ENCODE measurements at regions not wholly inside any gene's neighbourhood (a gene's known extent, or its start where the extent isn't known, plus 50 kb on each side); places are given as distances from the start of the nearest gene placed in this dataset.
"Not testable (repeated sequence)": the region's sequence is repeated elsewhere in the genome, so short reads cannot be mapped to it uniquely, and the experiment has no call there.

DNA sequence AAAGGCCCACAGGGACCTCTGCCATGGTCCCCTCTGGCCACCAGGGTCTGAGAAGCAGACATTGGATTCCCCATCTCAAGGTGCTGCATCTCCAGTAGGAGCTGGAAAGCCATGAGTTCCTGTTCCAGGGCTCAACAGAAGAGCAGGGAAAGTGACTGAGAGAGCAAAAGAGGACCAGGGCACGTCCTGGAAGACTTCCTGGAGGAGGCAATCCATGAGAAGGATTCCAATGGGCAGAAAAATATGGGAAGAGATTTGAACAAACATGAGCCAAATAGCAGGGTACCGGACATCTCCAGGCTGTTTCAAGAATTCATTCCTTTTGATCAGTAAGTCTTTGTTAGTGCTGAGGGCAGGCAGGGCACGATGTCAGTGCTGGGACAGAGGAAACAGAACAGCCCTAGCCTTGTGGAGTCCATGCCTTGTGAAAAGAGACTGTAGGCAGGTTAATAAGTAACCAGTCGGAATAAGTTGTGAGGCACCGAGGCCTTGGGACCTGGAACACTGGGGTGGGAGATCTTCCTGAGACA, 72.8 kb upstream of the TWIST2 start:
- H3K9ac ChIP-seq (ENCODE audit: insufficient read depth in 1 of 2, low read length in 2 of 2): no peak overlapping the region
- ATAC-seq (ENCODE audit: insufficient read depth, low FRiP score) (no peak), DNase-seq (no peak)
- peaks cover 0 to 25% (median 6%) of the 10 kb centered on the region in 3 donors for H3K27me3 ChIP-seq (ENCODE audit: control insufficient read depth in 3 of 3, insufficient read depth in 3 of 3, low read length in 2 of 3)
- no peak overlapping the region for H3K27ac ChIP-seq (ENCODE audit: low read depth in 1 of 2, low read length in 1 of 2)
- H3K4me3 ChIP-seq: no peak overlapping the region
- peaks cover 0 to 30% (median 9%) of the 10 kb centered on the region in 5 donors for H3K4me1 ChIP-seq (ENCODE audit: control insufficient read depth in 5 of 5, insufficient read depth in 5 of 5, low read length in 5 of 5)
- no peaks in the 10 kb centered on the region for H3K36me3 ChIP-seq (ENCODE audit: control insufficient read depth in 4 of 4, insufficient read depth in 4 of 4, low read length in 4 of 4)
- WGBS, 2 donors: 80 to 85% methylated on average over 5 of the region's 5 CpGs
- TF ChIP-seq, protein P1, sequence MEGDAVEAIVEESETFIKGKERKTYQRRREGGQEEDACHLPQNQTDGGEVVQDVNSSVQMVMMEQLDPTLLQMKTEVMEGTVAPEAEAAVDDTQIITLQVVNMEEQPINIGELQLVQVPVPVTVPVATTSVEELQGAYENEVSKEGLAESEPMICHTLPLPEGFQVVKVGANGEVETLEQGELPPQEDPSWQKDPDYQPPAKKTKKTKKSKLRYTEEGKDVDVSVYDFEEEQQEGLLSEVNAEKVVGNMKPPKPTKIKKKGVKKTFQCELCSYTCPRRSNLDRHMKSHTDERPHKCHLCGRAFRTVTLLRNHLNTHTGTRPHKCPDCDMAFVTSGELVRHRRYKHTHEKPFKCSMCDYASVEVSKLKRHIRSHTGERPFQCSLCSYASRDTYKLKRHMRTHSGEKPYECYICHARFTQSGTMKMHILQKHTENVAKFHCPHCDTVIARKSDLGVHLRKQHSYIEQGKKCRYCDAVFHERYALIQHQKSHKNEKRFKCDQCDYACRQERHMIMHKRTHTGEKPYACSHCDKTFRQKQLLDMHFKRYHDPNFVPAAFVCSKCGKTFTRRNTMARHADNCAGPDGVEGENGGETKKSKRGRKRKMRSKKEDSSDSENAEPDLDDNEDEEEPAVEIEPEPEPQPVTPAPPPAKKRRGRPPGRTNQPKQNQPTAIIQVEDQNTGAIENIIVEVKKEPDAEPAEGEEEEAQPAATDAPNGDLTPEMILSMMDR (IDR thresholded peaks at IDR 0.05; ENCODE audit: control extremely low read depth, extremely low read depth): no peak
- H3K9me3 ChIP-seq (ENCODE audit: control insufficient read depth in 4 of 4, insufficient read depth in 3 of 4, low read length in 3 of 4): peaks cover 0 to 3% (median 0%) of the 10 kb centered on the region in 4 donors

DNA sequence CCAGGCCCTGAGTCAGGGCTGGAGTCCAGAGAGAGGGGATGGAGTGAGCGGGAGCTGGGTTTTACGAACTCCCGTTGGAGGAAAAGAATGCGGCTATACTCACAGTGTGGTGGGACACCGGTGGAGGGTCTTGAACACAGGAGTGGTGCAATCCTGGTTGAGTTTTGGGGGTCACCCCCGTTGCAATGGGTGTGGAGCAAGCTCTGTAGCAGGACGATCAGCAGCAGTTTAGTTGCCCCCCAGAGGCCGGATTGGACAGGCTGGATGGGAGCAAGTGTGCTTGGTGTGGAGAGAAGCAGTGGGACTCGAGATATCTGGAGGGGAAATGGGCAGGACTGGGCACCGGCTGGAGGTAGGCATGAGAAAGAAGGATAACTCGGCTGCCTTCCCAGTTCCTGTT, 72.3 kb upstream of the TWIST2 start:
- Histone ChIP-seq H3K4me3 (no peak overlapping the region), H3K9me3 (ENCODE audit: control insufficient read depth in 4 of 4, insufficient read depth in 3 of 4, low read length in 3 of 4) (peaks cover 0 to 3% (median 0%) of the 10 kb centered on the region in 4 donors), H3K27me3 (ENCODE audit: control insufficient read depth in 3 of 3, insufficient read depth in 3 of 3, low read length in 2 of 3) (peaks cover 0 to 20% (median 3%) of the 10 kb centered on the region in 3 donors), H3K4me1 (ENCODE audit: control insufficient read depth in 5 of 5, insufficient read depth in 5 of 5, low read length in 5 of 5) (peaks cover 0 to 30% (median 9%) of the 10 kb centered on the region in 5 donors), H3K9ac (ENCODE audit: insufficient read depth in 1 of 2, low read length in 2 of 2) (no peak overlapping the region), H3K27ac (ENCODE audit: low read depth in 1 of 2, low read length in 1 of 2) (no peak overlapping the region), H3K36me3 (ENCODE audit: control insufficient read depth in 4 of 4, insufficient read depth in 4 of 4, low read length in 4 of 4) (no peaks in the 10 kb centered on the region)
- ATAC-seq (ENCODE audit: insufficient read depth, low FRiP score) (no peak), DNase-seq (no peak)
- TF ChIP-seq, protein P1 (IDR thresholded peaks at IDR 0.05; ENCODE audit: control extremely low read depth, extremely low read depth): no peak
- 92 to 97% methylated on average over 11 of the region's 11 CpGs for WGBS, 2 donors

DNA sequence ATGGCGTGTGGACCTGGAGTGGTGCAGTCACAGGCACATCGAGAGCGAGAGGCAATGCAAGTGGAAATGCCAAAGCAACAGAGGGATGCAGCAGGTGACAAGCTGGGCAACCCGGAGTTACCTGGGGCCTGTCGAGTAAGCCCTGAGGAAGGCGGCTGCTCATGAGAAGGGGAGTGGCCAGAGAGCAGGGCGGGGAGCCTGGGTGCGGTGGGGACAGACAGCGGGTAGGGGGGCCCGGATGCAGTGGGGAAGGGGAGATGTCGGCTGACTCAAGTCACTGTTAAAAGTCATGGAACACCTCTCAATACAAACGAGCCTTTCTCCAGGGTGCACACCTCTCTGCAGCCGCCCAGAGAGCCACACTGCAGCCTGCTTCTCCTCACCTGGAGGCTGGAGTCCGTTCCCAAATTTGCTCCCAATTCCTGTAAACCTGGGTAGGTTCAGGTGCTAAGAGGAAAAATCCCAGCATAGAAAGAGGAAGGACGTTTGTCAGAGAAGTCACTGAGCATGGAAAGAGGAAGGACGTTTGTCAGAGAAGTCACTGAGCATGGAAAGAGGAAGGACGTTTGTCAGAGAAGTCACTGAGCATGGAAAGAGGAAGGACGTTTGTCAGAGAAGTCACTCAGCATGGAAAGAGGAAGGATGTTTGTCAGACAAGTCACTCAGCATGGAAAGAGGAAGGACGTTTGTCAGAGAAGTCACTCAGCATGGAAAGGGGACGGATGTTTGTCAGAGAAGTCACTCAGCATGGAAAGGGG, 71.7 kb upstream of the TWIST2 start:
- ATAC-seq (ENCODE audit: insufficient read depth, low FRiP score) (no peak), DNase-seq (no peak)
- Histone ChIP-seq H3K9ac (ENCODE audit: insufficient read depth in 1 of 2, low read length in 2 of 2) (no peak overlapping the region), H3K4me1 (ENCODE audit: control insufficient read depth in 5 of 5, insufficient read depth in 5 of 5, low read length in 5 of 5) (peaks cover 0 to 28% (median 9%) of the 10 kb centered on the region in 5 donors), H3K4me3 (no peak overlapping the region), H3K9me3 (ENCODE audit: control insufficient read depth in 4 of 4, insufficient read depth in 3 of 4, low read length in 3 of 4) (peaks cover 0 to 3% (median under 1%) of the 10 kb centered on the region in 4 donors), H3K27ac (ENCODE audit: low read depth in 1 of 2, low read length in 1 of 2) (no peak overlapping the region), H3K27me3 (ENCODE audit: control insufficient read depth in 3 of 3, insufficient read depth in 3 of 3, low read length in 2 of 3) (peaks cover 0 to 18% (median 0%) of the 10 kb centered on the region in 3 donors), H3K36me3 (ENCODE audit: control insufficient read depth in 4 of 4, insufficient read depth in 4 of 4, low read length in 4 of 4) (no peaks in the 10 kb centered on the region)
- TF ChIP-seq, protein P1 (IDR thresholded peaks at IDR 0.05; ENCODE audit: control extremely low read depth, extremely low read depth): no peak
- 68 to 69% methylated on average over 20 of the region's 20 CpGs for WGBS, 2 donors

DNA sequence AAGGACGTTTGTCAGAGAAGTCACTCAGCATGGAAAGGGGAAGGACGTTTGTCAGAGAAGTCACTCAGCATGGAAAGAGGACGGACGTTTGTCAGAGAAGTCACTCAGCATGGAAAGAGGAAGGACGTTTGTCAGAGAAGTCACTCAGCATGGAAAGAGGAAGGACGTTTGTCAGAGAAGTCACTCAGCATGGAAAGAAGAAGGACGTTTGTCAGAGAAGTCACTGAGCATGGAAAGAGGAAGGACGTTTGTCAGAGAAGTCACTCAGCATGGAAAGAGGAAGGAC, 71.2 kb upstream of the TWIST2 start:
- not testable (repeated sequence) for H3K27ac ChIP-seq (ENCODE audit: low read depth in 1 of 2, low read length in 1 of 2); H3K9ac ChIP-seq (ENCODE audit: insufficient read depth in 1 of 2, low read length in 2 of 2); H3K9me3 ChIP-seq (ENCODE audit: control insufficient read depth in 4 of 4, insufficient read depth in 3 of 4, low read length in 3 of 4); ATAC-seq (ENCODE audit: insufficient read depth, low FRiP score); H3K36me3 ChIP-seq (ENCODE audit: control insufficient read depth in 4 of 4, insufficient read depth in 4 of 4, low read length in 4 of 4); H3K4me3 ChIP-seq; DNase-seq
- Histone ChIP-seq H3K4me1 (ENCODE audit: control insufficient read depth in 5 of 5, insufficient read depth in 5 of 5, low read length in 5 of 5) (peaks cover 0 to 23% (median 9%) of the 10 kb centered on the region in 5 donors), H3K27me3 (ENCODE audit: control insufficient read depth in 3 of 3, insufficient read depth in 3 of 3, low read length in 2 of 3) (peaks cover 0 to 12% (median 0%) of the 10 kb centered on the region in 3 donors)
- 8 to 17% methylated on average over 8 of the region's 8 CpGs for WGBS, 2 donors
